SK-N-SH (cell line): ENCODE measurements at regions not wholly inside any gene's neighbourhood (a gene's known extent, or its start where the extent isn't known, plus 50 kb on each side); places are given as distances from the start of the nearest gene placed in this dataset.
A peak's percentile ranks its signal among the peaks of the same experiment; 100 is the strongest.

ENCODE experiments used
- CTCF ChIA-PET: fragments of 300-600, 350-600 bp; formaldehyde crosslinking; extraction: SDS; loops from one replicate; lab custom pipeline; 2021; lab: Yijun Ruan, JAX
- POLR2A ChIA-PET: fragments of 350-600 bp; sonication (Branson Sonifier 250); formaldehyde crosslinking; extraction: SDS; loops from one replicate; lab custom pipeline; 2020; ENCODE audit warnings: antibody characterized with exemption, inconsistent platforms; lab: Yijun Ruan, JAX
- DNase-seq: peaks from one replicate; pipeline ENCODE4 v3.0.0; 2012
- H2AFZ ChIP-seq: fragments of 200-600 bp; sonication (generic); 2 replicates; pipeline ENCODE4 v1.8.1; 2016; ENCODE audit warnings: antibody characterized with exemption, mild to moderate bottlenecking, low read depth
- H3F3A ChIP-seq: fragments of 200-600 bp; sonication (generic); replicated peaks from 2 replicates; pipeline ENCODE3; 2016; ENCODE audit warnings: antibody characterized with exemption, mild to moderate bottlenecking; ENCODE audit not compliant: insufficient read depth
- H3K27ac ChIP-seq, 2 experiments: fragments of 200-500 bp in 1 of 2; fragments of 200-600 bp in 1 of 2; sonication (Bioruptor generic) in 1 of 2; sonication (generic), shearing (Covaris generic) in 1 of 2; 2 replicates each; pipeline versions ENCODE4 v1.5.1 to v1.6.1; 2014 to 2016; ENCODE audit warnings: low read depth in 2 of 2, inconsistent platforms in 1 of 2, low read length in 1 of 2, mild to moderate bottlenecking in 1 of 2, mixed read lengths in 1 of 2
- H3K27me3 ChIP-seq: fragments of 200-600 bp; sonication (generic), shearing (Covaris generic); 2 replicates; pipeline ENCODE4 v1.6.1; 2016; ENCODE audit warnings: mixed run types; ENCODE audit not compliant: insufficient read depth
- H3K36me3 ChIP-seq, 2 experiments: fragments of 200-500 bp in 1 of 2; fragments of 200-600 bp in 1 of 2; sonication (Bioruptor generic) in 1 of 2; sonication (generic) in 1 of 2; replicated peaks in 1 of 2; 2 replicates each; pipeline versions ENCODE3 to v1.5.1; 2014 to 2016; ENCODE audit warnings: low read length in 1 of 2, mild to moderate bottlenecking in 1 of 2; ENCODE audit not compliant: insufficient read depth in 2 of 2, control insufficient read depth in 1 of 2
- H3K4me1 ChIP-seq, 2 experiments: fragments of 200-500 bp in 1 of 2; fragments of 200-600 bp in 1 of 2; sonication (Bioruptor generic) in 1 of 2; sonication (generic), shearing (Covaris generic) in 1 of 2; 2 replicates each; pipeline versions ENCODE4 v1.5.1 to v1.6.1; 2014 to 2016; ENCODE audit warnings: low read depth in 1 of 2, low read length in 1 of 2, mixed run types in 1 of 2; ENCODE audit not compliant: insufficient read depth in 2 of 2, control insufficient read depth in 1 of 2
- H3K4me2 ChIP-seq: fragments of 200-600 bp; sonication (generic), shearing (Covaris generic); 2 replicates; pipeline ENCODE4 v1.6.1; 2017; ENCODE audit warnings: mixed run types
- H3K4me3 ChIP-seq, 2 experiments: fragments of 200-500 bp in 1 of 2; fragments of 200-600 bp in 1 of 2; sonication (Bioruptor generic) in 1 of 2; sonication (generic), shearing (Covaris generic) in 1 of 2; 2 replicates each; pipeline versions ENCODE4 v1.5.1 to v1.8.1; 2014 to 2016; ENCODE audit warnings: low read depth in 2 of 2, inconsistent platforms in 1 of 2, low read length in 1 of 2, mild to moderate bottlenecking in 1 of 2, mixed read lengths in 1 of 2, moderate library complexity in 1 of 2
- H3K79me2 ChIP-seq: fragments of 200-600 bp; sonication (generic); 2 replicates; pipeline ENCODE4 v1.8.1; 2017; ENCODE audit warnings: mild to moderate bottlenecking; ENCODE audit not compliant: insufficient read depth
- H3K9ac ChIP-seq: fragments of 200-600 bp; sonication (generic); 2 replicates; pipeline ENCODE4 v1.6.1; 2017; ENCODE audit warnings: mixed run types
- H3K9me2 ChIP-seq: fragments of 200-600 bp; sonication (generic); 2 replicates; pipeline ENCODE4 v1.6.1; 2017; ENCODE audit warnings: mixed run types
- H3K9me3 ChIP-seq: fragments of 200-600 bp; sonication (generic); 2 replicates; pipeline ENCODE4 v1.6.1; 2017; ENCODE audit warnings: mixed run types, mild to moderate bottlenecking, moderate library complexity
- H4K20me1 ChIP-seq: fragments of 200-600 bp; sonication (generic); 2 replicates; pipeline ENCODE4 v1.6.1; 2017; ENCODE audit warnings: mild to moderate bottlenecking, mixed run types; ENCODE audit not compliant: insufficient read depth
- CTCF ChIP-seq: fragments of 200-600 bp; sonication (generic); IDR thresholded peaks from 2 replicates; pipeline ENCODE4 v1.6.1; 2017; ENCODE audit warnings: antibody characterized with exemption, mild to moderate bottlenecking, moderate library complexity
- ELF1 ChIP-seq: IDR thresholded peaks from 2 replicates; pipeline ENCODE4 v1.4.0; 2012
- EZH2phosphoT487 ChIP-seq: fragments of 200-600 bp; sonication (generic); IDR thresholded peaks from 2 replicates; pipeline ENCODE4 v1.6.1; 2017; ENCODE audit warnings: low read depth, mixed run types, mild to moderate bottlenecking, antibody characterized with exemption, moderate library complexity, borderline replicate concordance
- FOSL2 ChIP-seq: IDR thresholded peaks from 2 replicates; pipeline ENCODE4 v1.4.0; 2012; ENCODE audit warnings: low read depth, mild to moderate bottlenecking, moderate library complexity, borderline replicate concordance
- FOXM1 ChIP-seq: IDR thresholded peaks from 2 replicates; pipeline ENCODE4 v1.4.0; 2012; ENCODE audit warnings: low read depth, mild to moderate bottlenecking
- GABPA ChIP-seq: IDR thresholded peaks from 2 replicates; pipeline ENCODE4 v1.4.0; 2012; ENCODE audit warnings: low read depth, mild to moderate bottlenecking
- GATA2 ChIP-seq: sonication (generic); formaldehyde crosslinking; IDR thresholded peaks from 2 replicates; pipeline ENCODE4 v1.5.0; 2020; ENCODE audit warnings: mild to moderate bottlenecking, missing genetic modification reagents
- JUND ChIP-seq: IDR thresholded peaks from 2 replicates; pipeline ENCODE4 v1.4.0; 2012
- MEF2A ChIP-seq: IDR thresholded peaks from 2 replicates; pipeline ENCODE4 v1.4.0; 2012; ENCODE audit warnings: low read depth, borderline replicate concordance
- MXI1 ChIP-seq: IDR thresholded peaks from 2 replicates; pipeline ENCODE4 v1.6.1; 2012; ENCODE audit warnings: mild to moderate bottlenecking, low read depth, low read length, improper control_type of control experiment
- NFIC ChIP-seq: IDR thresholded peaks from 2 replicates; pipeline ENCODE4 v1.4.0; 2012; ENCODE audit warnings: borderline replicate concordance
- PBX3 ChIP-seq: IDR thresholded peaks from 2 replicates; pipeline ENCODE4; 2012
- POLR2AphosphoS5 ChIP-seq: IDR thresholded peaks from 2 replicates; pipeline ENCODE4 v1.6.1; 2012; ENCODE audit warnings: low read depth, low read length
- RAD21 ChIP-seq: IDR thresholded peaks from 2 replicates; pipeline ENCODE4 v1.6.1; 2012; ENCODE audit warnings: mild to moderate bottlenecking, low read length
- RXRA ChIP-seq: IDR thresholded peaks from 2 replicates; pipeline ENCODE4 v1.4.0; 2012; ENCODE audit warnings: low read depth, mild to moderate bottlenecking, borderline replicate concordance
- SIN3A ChIP-seq: IDR thresholded peaks from 2 replicates; pipeline ENCODE4 v1.6.1; 2012; ENCODE audit warnings: low read depth, mild to moderate bottlenecking, low read length, moderate library complexity, borderline replicate concordance
- TAF1 ChIP-seq: IDR thresholded peaks from 2 replicates; pipeline ENCODE4 v1.6.1; 2012; ENCODE audit warnings: low read depth, mild to moderate bottlenecking, low read length, moderate library complexity, borderline replicate concordance
- TEAD4 ChIP-seq: IDR thresholded peaks from 2 replicates; pipeline ENCODE4 v1.4.0; 2012; ENCODE audit warnings: mild to moderate bottlenecking, borderline replicate concordance; ENCODE audit not compliant: insufficient read depth
- USF1 ChIP-seq: IDR thresholded peaks from 2 replicates; pipeline ENCODE4 v1.4.0; 2012; ENCODE audit warnings: low read depth, borderline replicate concordance
- ZBTB33 ChIP-seq: IDR thresholded peaks from 2 replicates; pipeline ENCODE4 v1.4.0; 2012; ENCODE audit warnings: low read depth, borderline replicate concordance
- WGBS: methylation state at CpG from one replicate; pipeline ENCODE4 v1.1.6; 2017; ENCODE audit warnings: low lambda C conversion rate; 5-methylcytosine and 5-hydroxymethylcytosine counted together

GRCh38 chr6:56756219-56756789 lies 113.6 kb upstream of the DST start:
- Histone ChIP-seq H3K27me3 (no peaks in the 10 kb centered on the region), H3K4me1 (peaks cover 13 to 64% of the 10 kb centered on the region in 2 experiments)
- TF ChIP-seq PBX3 = no peak
- no peak for TF ChIP-seq EZH2phosphoT487

GRCh38 chr6:56755040-56755439 lies 112.4 kb upstream of the DST start:
- CTCF ChIA-PET = interaction anchor here (0.9 to 3.0 kb wide), 4 partner anchors 20 to 96 kb away, joined by 3 to 10 read pairs (median 4); no protein-coding TSS in a partner anchor
- no peak overlapping the region for H3K4me2 ChIP-seq
- no peak overlapping the region for H3K27ac ChIP-seq
- H3K27me3 ChIP-seq = no peaks in the 10 kb centered on the region
- peaks cover 21% of the 10 kb centered on the region for H3F3A ChIP-seq
- H3K9me3 ChIP-seq = no peaks in the 10 kb centered on the region
- peaks cover 10 to 76% of the 10 kb centered on the region in 2 experiments for H3K4me1 ChIP-seq
- POLR2A ChIA-PET = interaction anchor here (0.6 kb wide), 1 partner anchor 44 kb away, joined by 3 read pairs; no protein-coding TSS in a partner anchor
- H2AFZ ChIP-seq = no peak overlapping the region
- TF ChIP-seq GATA2 (CRISPR knock-in tag) (no peak), USF1 (no peak), MEF2A (no peak), FOSL2 (no peak), CTCF (no peak), GABPA (no peak), ZBTB33 (no peak), RAD21 (no peak), SIN3A (no peak), EZH2phosphoT487 (no peak), FOXM1 (no peak), MXI1 (no peak), JUND (no peak), TEAD4 (no peak), RXRA (no peak), POLR2AphosphoS5 (no peak), ELF1 (no peak), NFIC (no peak), TAF1 (no peak)
- no peaks in the 10 kb centered on the region for H3K9me2 ChIP-seq
- no peak overlapping the region for H3K4me3 ChIP-seq
- DNase-seq = no peak
- H4K20me1 ChIP-seq = peaks cover 46% of the 10 kb centered on the region
- H3K79me2 ChIP-seq = peaks cover 100% of the 10 kb centered on the region
- peaks cover 0 to 11% of the 10 kb centered on the region in 2 experiments for H3K36me3 ChIP-seq
- no peak overlapping the region for H3K9ac ChIP-seq
- 98% methylated on average over 2 of the region's 2 CpGs for WGBS

More at GRCh38 chr6:56756219-56756789, 113.6 kb upstream of the DST start:
- Histone ChIP-seq H3K79me2 (peaks cover 100% of the 10 kb centered on the region), H3K4me2 (peak overlapping the region; percentile 15; the same call in 1 of the 2 replicates), H4K20me1 (peaks cover 57% of the 10 kb centered on the region), H3K9me2 (no peaks in the 10 kb centered on the region), H3K36me3 (peaks cover 0 to 18% of the 10 kb centered on the region in 2 experiments), H3K27ac (peak overlapping the region in 1 of 2 experiments; percentile 41; a peak in 2 of 4 replicates), H2AFZ (no peak overlapping the region), H3K9ac (0 out of 2 replicates have a peak overlapping the region, but pooled peaks have one; percentile 13), H3F3A (peaks cover 10% of the 10 kb centered on the region), H3K9me3 (no peaks in the 10 kb centered on the region), H3K4me3 (no peak overlapping the region)
- ChIA-PET CTCF (interaction anchor here (1.3 to 3.0 kb wide), 2 partner anchors 47 to 95 kb away, joined by 4 to 10 read pairs; no protein-coding TSS in a partner anchor), POLR2A (no interaction called here)
- no peak for DNase-seq
- 88% methylated on average over 4 of the region's 4 CpGs for WGBS
